Neural progenitor cell (in vitro differentiated cells): ENCODE measurements at regions not wholly inside any gene's neighbourhood (a gene's known extent, or its start where the extent isn't known, plus 50 kb on each side); places are given as distances from the start of the nearest gene placed in this dataset.

Experiments
- EZH2 ChIP-seq: fragments of 200-600 bp; sonication (generic); IDR thresholded peaks from 2 replicates; pipeline ENCODE4 v1.6.1; 2017; ENCODE audit warnings: antibody characterized with exemption, mild to moderate bottlenecking, moderate library complexity
- EZH2phosphoT487 ChIP-seq: fragments of 200-600 bp; sonication (generic); IDR thresholded peaks from 2 replicates; pipeline ENCODE4 v1.6.1; 2017; ENCODE audit warnings: antibody characterized with exemption
- TF ChIP-seq, protein P1 (sequence below): fragments of 200-600 bp; sonication (generic); IDR thresholded peaks from 2 replicates; pipeline ENCODE4 v1.5.1; 2017; ENCODE audit warnings: antibody characterized with exemption, mild to moderate bottlenecking

DNA sequence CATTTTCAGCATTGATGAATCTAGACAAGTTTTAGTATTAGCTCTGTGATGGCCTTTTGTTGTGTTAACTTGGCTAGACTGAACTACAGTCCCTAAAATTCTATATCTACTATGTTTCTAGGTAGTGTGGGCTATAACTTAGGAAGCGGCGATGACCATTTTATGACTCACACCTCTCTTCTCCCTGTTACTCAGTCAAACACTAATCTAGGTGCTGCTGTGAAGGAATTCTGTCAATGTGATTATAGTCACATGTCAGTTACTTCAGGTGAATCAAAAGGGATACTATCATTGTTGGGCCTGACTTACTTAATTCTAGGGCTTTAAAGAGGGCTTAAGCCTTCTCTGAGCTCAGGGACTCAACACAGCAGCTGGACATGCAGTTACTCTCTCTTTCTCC is 691.5 kb upstream of the MAP3K7 start:
- TF ChIP-seq, protein P1, sequence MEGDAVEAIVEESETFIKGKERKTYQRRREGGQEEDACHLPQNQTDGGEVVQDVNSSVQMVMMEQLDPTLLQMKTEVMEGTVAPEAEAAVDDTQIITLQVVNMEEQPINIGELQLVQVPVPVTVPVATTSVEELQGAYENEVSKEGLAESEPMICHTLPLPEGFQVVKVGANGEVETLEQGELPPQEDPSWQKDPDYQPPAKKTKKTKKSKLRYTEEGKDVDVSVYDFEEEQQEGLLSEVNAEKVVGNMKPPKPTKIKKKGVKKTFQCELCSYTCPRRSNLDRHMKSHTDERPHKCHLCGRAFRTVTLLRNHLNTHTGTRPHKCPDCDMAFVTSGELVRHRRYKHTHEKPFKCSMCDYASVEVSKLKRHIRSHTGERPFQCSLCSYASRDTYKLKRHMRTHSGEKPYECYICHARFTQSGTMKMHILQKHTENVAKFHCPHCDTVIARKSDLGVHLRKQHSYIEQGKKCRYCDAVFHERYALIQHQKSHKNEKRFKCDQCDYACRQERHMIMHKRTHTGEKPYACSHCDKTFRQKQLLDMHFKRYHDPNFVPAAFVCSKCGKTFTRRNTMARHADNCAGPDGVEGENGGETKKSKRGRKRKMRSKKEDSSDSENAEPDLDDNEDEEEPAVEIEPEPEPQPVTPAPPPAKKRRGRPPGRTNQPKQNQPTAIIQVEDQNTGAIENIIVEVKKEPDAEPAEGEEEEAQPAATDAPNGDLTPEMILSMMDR, result no peak
- no peak for TF ChIP-seq EZH2phosphoT487
- no peak for TF ChIP-seq EZH2
